Activated CD8-positive, alpha-beta T cell treated with anti-CD3 and anti-CD28 coated beads, Interleukin-2, amount 10 ng/mL, durations not matched to agents 7 days and 5 days (primary cell): ENCODE measurements at regions not wholly inside any gene's neighbourhood (a gene's known extent, or its start where the extent isn't known, plus 50 kb on each side); places are given as distances from the start of the nearest gene placed in this dataset.

Experiments used
- ATAC-seq: fragments of 150-1000 bp; cut with Tn5 transposase; one replicate; pipeline ENCODE4 v1.10.0; 2021; ENCODE audit warnings: moderate library complexity
- CTCF ChIA-PET: fragments of 350-600 bp; sonication (Branson Sonifier 250); formaldehyde crosslinking; loops from one replicate; lab custom pipeline; 2021; ENCODE audit warnings: antibody characterized with exemption; lab: Charles Lee
- POLR2A ChIA-PET: fragments of 350-600 bp; sonication (Branson Sonifier 250); formaldehyde crosslinking; loops from one replicate; lab custom pipeline; 2021; ENCODE audit warnings: antibody characterized with exemption; lab: Charles Lee
- DNase-seq: peaks from one replicate; pipeline ENCODE4 v3.0.0-alpha.2; 2020
- H3K27ac Mint-ChIP-seq: one replicate; pipeline ENCODE4 v1.8.0; 2021; ENCODE audit warnings: mild to moderate bottlenecking, mixed read lengths
- H3K27me3 Mint-ChIP-seq: one replicate; pipeline ENCODE4 v1.8.0; 2021; ENCODE audit warnings: low read depth, mixed read lengths
- H3K36me3 Mint-ChIP-seq: one replicate; pipeline ENCODE4 v1.8.0; 2021; ENCODE audit warnings: low read depth, mixed read lengths
- H3K4me1 Mint-ChIP-seq: one replicate; pipeline ENCODE4 v1.8.0; 2021; ENCODE audit warnings: low read depth, mixed read lengths
- H3K4me3 Mint-ChIP-seq: one replicate; pipeline ENCODE4 v1.8.0; 2021; ENCODE audit warnings: mild to moderate bottlenecking, mixed read lengths
- H3K9me3 Mint-ChIP-seq: one replicate; pipeline ENCODE4 v1.8.0; 2022; ENCODE audit warnings: mixed read lengths; ENCODE audit not compliant: insufficient read depth

DNA sequence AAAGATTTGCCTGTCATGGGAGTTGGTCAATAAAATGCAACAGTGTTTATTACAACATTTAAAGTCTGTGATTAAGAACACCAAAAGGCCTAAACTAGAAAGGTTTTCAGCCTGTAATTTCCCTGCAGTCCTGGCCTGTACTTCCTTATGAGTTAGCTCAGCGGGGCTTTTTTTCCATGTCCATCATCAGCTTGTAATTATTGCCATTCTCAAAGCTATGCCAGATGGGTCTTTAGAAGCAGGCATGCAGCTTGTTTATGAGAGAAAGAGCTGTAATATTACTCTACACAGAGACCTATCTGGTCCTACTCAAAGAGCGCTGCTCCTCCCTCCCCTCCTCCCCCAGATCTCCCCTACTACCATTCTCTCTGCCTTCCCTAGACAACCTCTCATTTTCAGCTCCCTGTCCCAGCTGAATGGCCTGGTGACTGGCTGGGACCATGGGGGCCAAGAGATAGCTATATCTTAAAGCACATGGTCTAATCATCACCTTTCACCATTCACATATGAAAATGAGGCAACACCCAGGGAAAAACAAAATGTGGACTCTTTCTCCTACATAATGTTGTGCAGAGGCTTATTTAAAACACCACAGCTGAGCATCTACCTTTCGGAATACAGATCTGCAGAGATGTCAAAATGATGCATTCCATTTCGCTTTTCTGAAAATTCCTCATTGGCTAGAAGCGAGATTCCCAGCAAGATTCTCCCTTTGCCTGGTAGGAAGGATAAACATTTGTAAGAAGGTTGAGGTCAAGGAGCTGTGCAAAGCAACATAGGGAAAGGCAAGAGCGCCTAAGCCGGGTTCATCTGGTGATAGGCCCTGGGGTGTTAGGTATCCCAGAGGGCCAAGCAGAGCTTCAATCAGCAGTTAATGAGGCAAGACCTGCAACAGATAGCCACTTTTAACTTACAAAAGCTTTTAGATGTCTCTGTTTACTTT, 209.7 kb upstream of the CDKN3 start:
- POLR2A ChIA-PET, result interaction anchor here (0.7 kb wide), 1 partner anchor 16 kb away, joined by 3 read pairs; no protein-coding TSS in a partner anchor
- CTCF ChIA-PET, result interaction anchor here (1.6 to 1.7 kb wide), 2 partner anchors 12 to 142 kb away, joined by 3 to 6 read pairs; no protein-coding TSS in a partner anchor

DNA sequence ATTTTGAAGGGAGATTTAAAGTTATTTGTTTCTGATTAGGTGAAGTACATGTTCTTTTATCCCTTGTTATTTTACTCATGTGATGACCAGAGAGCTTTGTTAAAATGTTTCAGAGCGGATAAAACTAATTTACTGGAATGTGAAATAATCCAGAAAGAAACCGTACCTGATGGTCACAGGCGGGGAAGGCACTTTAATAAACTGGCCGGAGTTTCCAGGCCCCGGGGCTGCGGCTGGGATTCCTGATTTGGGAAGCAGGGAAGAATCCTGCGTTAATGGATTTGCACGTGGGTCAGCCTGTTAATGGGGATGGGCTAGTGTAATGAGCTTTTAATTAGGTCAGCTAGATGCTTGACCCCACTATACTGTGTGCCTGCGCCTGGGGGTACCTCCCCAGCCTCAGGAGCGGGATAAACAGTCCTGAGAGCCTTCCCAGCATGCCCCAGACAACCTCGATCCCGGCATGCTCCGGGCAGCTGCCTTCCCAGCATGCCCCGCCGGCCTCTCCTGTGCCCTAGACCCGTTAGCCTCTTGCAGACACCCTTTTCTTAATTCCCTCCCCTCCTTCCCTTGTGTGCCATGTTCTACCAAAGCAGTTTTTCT, 208.6 kb upstream of the CDKN3 start:
- ATAC-seq, result no peak
- Mint-ChIP-seq H3K27ac (no peak overlapping the region), H3K9me3 (no peaks in the 10 kb centered on the region), H3K4me1 (peaks cover 6% of the 10 kb centered on the region), H3K4me3 (no peak overlapping the region), H3K27me3 (peaks cover 9% of the 10 kb centered on the region), H3K36me3 (no peaks in the 10 kb centered on the region)
- POLR2A ChIA-PET, result no interaction called here
- DNase-seq, result no peak
- CTCF ChIA-PET, result interaction anchor here (1.6 to 1.7 kb wide), 2 partner anchors 13 to 141 kb away, joined by 3 to 6 read pairs; no protein-coding TSS in a partner anchor

More for the DNA sequence above, 209.7 kb upstream of the CDKN3 start:
- H3K4me1 Mint-ChIP-seq, result peaks cover 6% of the 10 kb centered on the region
- H3K9me3 Mint-ChIP-seq, result no peaks in the 10 kb centered on the region
- no peak overlapping the region for H3K27ac Mint-ChIP-seq
- no peak overlapping the region for H3K4me3 Mint-ChIP-seq
- no peaks in the 10 kb centered on the region for H3K36me3 Mint-ChIP-seq
- ATAC-seq, result no peak
- peaks cover 9% of the 10 kb centered on the region for H3K27me3 Mint-ChIP-seq
- DNase-seq, result no peak

DNA sequence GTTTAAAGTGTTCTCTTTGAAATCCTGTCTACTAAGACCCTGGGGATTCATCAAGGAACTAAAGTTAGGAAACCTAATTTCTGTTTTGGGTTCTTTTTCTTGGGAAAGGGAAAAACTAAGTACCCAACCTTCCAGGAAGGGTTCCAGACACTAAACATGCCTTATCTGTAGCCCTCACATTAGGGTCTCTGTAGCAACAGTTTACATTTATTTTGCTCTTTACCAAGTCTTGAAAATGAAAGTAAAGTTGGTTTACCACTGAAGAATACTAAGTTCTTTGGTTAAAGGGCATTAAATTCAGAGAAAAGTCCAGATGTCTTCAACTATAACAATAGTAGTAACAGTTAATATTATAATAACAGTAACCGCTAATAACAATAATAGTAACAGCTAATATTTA, 207.5 kb upstream of the CDKN3 start:
- DNase-seq (no peak), ATAC-seq (no peak)
- H3K4me1 Mint-ChIP-seq, result peaks cover 6% of the 10 kb centered on the region
- H3K9me3 Mint-ChIP-seq, result no peaks in the 10 kb centered on the region
- ChIA-PET POLR2A (no interaction called here), CTCF (no interaction called here)
- no peak overlapping the region for H3K27ac Mint-ChIP-seq
- H3K4me3 Mint-ChIP-seq, result no peak overlapping the region
- no peaks in the 10 kb centered on the region for H3K36me3 Mint-ChIP-seq
- H3K27me3 Mint-ChIP-seq, result peaks cover 9% of the 10 kb centered on the region

DNA sequence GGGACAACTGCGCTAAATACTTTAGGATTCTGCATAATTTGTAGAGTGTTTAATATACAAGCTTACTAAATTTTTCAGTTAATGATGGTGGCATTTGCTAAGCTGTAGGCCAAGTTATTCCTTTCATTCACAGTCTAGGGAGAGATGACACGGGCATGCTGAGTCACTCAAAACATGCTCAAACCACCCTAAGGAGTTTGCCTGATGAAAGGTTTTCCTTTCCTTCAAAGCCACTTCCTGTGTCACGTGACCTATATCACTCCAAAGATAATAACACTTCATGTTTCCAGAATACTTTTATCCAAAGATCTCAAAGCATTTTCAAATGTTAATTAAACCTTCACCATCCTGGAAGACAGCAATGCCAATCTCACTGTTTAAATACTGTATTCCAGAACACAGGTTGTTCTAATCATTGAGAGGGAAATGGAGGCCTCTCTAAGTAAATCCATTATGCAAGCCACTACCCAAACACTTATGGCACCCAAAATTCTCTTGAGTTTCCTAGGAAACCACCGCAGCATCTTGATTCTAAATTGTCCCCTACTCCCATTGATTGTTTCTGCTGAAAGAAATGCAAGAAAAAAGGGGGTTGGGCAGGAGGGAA, 207.0 kb upstream of the CDKN3 start:
- peaks cover 6% of the 10 kb centered on the region for H3K4me1 Mint-ChIP-seq
- POLR2A ChIA-PET, result no interaction called here
- H3K27ac Mint-ChIP-seq, result no peak overlapping the region
- H3K27me3 Mint-ChIP-seq, result peaks cover 11% of the 10 kb centered on the region
- no peaks in the 10 kb centered on the region for H3K9me3 Mint-ChIP-seq
- DNase-seq (no peak), ATAC-seq (no peak)
- H3K4me3 Mint-ChIP-seq, result no peak overlapping the region
- no peaks in the 10 kb centered on the region for H3K36me3 Mint-ChIP-seq
- CTCF ChIA-PET, result no interaction called here

DNA sequence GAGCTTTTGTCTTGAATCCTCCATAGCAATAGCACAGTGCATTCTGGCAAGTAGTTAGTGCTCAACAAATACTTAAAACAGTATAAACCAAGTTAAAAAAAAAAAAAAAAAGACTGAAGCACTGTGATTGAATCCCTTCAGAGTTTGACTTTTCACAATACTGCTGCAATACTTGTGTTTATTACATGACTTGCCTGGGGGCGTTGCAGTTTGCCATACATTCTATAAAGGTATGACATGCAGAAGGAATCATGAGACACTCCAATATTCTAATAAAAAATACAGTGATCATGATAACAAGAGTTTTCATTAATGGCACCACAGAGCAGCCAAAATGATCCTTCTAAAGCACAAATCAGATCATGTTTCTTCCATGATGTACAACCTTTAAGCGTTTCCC, 205.0 kb upstream of the CDKN3 start:
- Mint-ChIP-seq H3K4me3 (no peak overlapping the region), H3K27me3 (peaks cover 5% of the 10 kb centered on the region), H3K36me3 (no peaks in the 10 kb centered on the region), H3K9me3 (no peaks in the 10 kb centered on the region), H3K27ac (no peak overlapping the region), H3K4me1 (peaks cover 6% of the 10 kb centered on the region)
- ChIA-PET CTCF (no interaction called here), POLR2A (no interaction called here)
- DNase-seq (no peak), ATAC-seq (no peak)

DNA sequence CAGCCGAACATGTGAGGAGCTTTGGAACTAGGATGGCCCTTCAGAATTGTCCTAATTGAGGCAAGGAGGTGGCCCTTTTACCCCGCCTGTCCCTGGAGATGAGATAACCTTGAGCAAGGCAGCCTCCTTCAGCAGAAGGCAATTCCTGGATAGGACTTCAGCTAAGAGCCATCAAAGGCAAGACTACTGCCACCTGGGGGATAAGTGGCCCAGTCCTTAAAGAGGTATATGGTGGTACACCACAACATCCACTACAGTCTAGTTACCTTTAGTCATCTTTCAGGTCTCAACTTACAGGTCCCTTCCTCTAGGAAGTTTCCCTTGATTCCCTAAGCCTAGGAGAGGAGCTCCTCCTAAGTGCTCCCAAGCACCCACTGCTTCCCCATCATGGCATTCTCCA, 204.2 kb upstream of the CDKN3 start:
- Mint-ChIP-seq H3K9me3 (no peaks in the 10 kb centered on the region), H3K27me3 (peaks cover 5% of the 10 kb centered on the region)
- POLR2A ChIA-PET, result no interaction called here

DNA sequence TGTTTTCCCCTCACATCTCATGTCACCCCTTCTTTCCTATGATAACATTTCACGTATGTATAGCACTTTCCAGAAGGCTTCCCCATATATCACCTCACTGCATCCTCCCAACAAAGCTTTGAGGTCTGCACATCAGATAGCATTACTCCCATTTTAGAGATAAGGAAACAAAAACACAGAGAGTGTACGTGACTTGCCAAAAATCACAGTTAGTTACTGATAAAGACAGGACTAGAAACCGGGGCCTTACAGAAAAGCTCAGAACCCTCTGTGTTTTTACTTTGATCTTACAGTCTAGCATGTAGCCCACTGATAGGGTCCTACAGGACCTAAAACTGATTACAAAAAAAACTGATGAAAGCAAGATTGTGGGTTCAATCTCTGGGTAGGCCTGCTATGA, 202.9 kb upstream of the CDKN3 start:
- DNase-seq, result no peak
- Mint-ChIP-seq H3K4me3 (no peak overlapping the region), H3K36me3 (no peaks in the 10 kb centered on the region), H3K4me1 (peaks cover 6% of the 10 kb centered on the region), H3K27ac (no peak overlapping the region), H3K27me3 (peaks cover 5% of the 10 kb centered on the region), H3K9me3 (peaks cover 3% of the 10 kb centered on the region)
- no peak for ATAC-seq
- POLR2A ChIA-PET, result no interaction called here
- CTCF ChIA-PET, result no interaction called here

More for the DNA sequence above, 204.2 kb upstream of the CDKN3 start:
- Mint-ChIP-seq H3K36me3 (no peaks in the 10 kb centered on the region), H3K4me1 (peaks cover 6% of the 10 kb centered on the region), H3K27ac (no peak overlapping the region), H3K4me3 (no peak overlapping the region)
- no peak for DNase-seq
- no peak for ATAC-seq
- CTCF ChIA-PET, result no interaction called here

DNA sequence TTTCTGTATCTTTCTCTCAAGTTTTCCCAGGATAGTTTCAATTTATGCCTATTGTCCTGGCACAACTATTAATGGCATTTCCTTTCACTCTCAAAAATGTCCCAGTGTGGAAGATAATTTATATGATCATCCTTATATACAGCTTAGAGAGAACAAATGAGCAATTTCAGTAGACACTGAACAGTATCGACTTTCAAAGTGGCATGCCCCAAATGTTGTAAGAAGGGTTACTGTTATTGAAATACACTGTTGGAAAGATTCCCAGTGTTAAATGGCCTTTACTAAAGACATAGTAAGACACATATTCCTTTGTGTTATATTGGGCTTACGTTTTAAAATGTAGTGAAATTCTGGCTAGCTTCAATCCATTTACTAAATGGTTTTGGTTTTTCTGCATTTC, 202.3 kb upstream of the CDKN3 start:
- Mint-ChIP-seq H3K4me1 (peaks cover 6% of the 10 kb centered on the region), H3K27ac (no peak overlapping the region), H3K9me3 (peaks cover 3% of the 10 kb centered on the region), H3K36me3 (no peaks in the 10 kb centered on the region), H3K4me3 (no peak overlapping the region), H3K27me3 (peaks cover 5% of the 10 kb centered on the region)
- ChIA-PET CTCF (no interaction called here), POLR2A (no interaction called here)
- DNase-seq (no peak), ATAC-seq (no peak)

DNA sequence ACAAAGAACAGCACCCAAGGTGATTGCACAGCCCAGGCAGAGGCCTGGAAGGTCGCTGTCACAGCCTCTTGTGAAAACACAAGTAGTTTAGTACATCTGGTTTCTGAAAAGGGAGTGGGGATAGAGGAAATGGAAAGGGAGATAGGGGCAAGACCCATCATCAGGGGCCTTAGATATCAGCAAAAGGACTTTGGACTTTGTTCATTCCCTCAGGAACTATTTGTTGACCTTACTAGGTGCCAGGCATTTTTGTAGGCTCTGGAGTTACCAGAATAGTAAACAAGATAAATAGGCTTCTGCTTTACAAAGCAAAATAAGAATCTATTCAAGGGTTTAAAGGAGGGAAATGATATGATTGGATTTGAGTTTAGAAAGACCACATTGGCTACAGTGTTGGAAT, 199.4 kb upstream of the CDKN3 start:
- H3K4me3 Mint-ChIP-seq, result no peak overlapping the region
- no peak overlapping the region for H3K27ac Mint-ChIP-seq
- ChIA-PET CTCF (no interaction called here), POLR2A (no interaction called here)
- no peak for ATAC-seq
- no peaks in the 10 kb centered on the region for H3K4me1 Mint-ChIP-seq
- peaks cover 3% of the 10 kb centered on the region for H3K9me3 Mint-ChIP-seq
- DNase-seq, result no peak
- H3K27me3 Mint-ChIP-seq, result peaks cover 2% of the 10 kb centered on the region
- H3K36me3 Mint-ChIP-seq, result no peaks in the 10 kb centered on the region

DNA sequence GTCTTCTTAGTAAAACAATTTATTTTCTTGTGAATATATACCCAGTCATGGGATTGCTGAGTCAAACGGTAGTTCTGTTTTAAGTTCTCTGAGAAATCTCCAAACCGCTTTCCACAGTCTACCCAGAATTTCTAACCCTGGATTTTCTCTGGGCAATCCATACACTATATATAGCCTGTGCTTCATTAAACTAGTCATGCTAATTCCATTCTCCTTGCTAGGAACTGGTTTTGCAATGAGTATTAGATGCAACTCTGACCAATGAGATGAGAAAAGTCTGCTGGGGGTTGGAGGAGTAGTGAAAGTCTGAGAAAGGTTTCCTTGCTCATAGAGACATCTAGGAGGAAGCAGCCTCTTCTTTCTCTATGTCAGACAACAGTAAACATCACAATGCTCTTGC, 196.1 kb upstream of the CDKN3 start:
- POLR2A ChIA-PET, result no interaction called here
- Mint-ChIP-seq H3K4me1 (no peaks in the 10 kb centered on the region), H3K36me3 (no peaks in the 10 kb centered on the region), H3K4me3 (no peak overlapping the region), H3K9me3 (peaks cover 3% of the 10 kb centered on the region), H3K27ac (no peak overlapping the region), H3K27me3 (no peaks in the 10 kb centered on the region)
- DNase-seq, result no peak
- CTCF ChIA-PET, result no interaction called here
- no peak for ATAC-seq

DNA sequence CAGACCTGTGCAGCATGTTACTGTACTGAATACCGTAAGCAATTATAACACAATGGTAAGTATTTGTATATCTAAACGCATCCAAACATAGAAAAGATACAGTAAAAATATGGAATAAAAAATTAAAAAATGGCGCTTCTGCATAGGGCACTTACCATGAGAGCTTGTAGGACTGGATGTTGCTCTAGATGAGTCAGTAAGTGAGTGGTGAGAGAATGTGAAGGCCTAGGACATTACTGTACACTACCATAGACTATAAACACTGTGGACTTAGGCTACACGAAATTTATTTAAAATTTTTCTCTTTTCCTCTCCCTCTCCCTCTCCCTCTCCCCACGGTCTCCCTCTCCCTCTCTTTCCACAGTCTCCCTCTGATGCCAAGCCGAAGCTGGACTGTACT, 194.5 kb upstream of the CDKN3 start:
- ATAC-seq (no peak), DNase-seq (no peak)
- H3K27ac Mint-ChIP-seq, result no peak overlapping the region
- no peak overlapping the region for H3K4me3 Mint-ChIP-seq
- no peaks in the 10 kb centered on the region for H3K4me1 Mint-ChIP-seq
- H3K36me3 Mint-ChIP-seq, result no peaks in the 10 kb centered on the region
- H3K9me3 Mint-ChIP-seq, result peaks cover 3% of the 10 kb centered on the region
- H3K27me3 Mint-ChIP-seq, result no peaks in the 10 kb centered on the region
- ChIA-PET CTCF (no interaction called here), POLR2A (no interaction called here)

DNA sequence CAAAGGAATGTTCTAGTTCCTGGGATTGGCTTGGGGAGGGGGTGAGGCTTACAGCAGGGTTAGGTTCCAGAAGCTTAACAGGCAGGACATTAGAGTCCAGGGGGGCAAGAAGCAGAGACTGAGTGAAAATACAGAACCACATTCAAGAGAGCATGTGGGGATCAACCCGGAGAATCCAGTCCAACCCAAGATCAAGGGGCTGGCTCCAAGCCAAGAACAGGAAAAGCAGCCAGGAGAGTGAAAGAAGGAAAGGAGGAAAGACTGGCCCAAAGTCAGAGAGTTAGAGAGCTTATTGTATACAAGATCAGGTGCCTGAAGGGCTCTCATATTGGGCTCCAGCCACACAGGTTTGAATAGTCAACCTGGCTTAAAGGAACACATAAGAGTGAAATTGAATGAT, 190.3 kb upstream of the CDKN3 start:
- no peak for DNase-seq
- no peaks in the 10 kb centered on the region for H3K4me1 Mint-ChIP-seq
- no peak overlapping the region for H3K27ac Mint-ChIP-seq
- no peak overlapping the region for H3K4me3 Mint-ChIP-seq
- CTCF ChIA-PET, result no interaction called here
- no peak for ATAC-seq
- H3K36me3 Mint-ChIP-seq, result no peaks in the 10 kb centered on the region
- H3K27me3 Mint-ChIP-seq, result peaks cover 11% of the 10 kb centered on the region
- H3K9me3 Mint-ChIP-seq, result no peaks in the 10 kb centered on the region
- POLR2A ChIA-PET, result no interaction called here
